Muscle of leg (tissue), 3 donors: ENCODE measurements at regions not wholly inside any gene's neighbourhood (a gene's known extent, or its start where the extent isn't known, plus 50 kb on each side); places are given as distances from the start of the nearest gene placed in this dataset.
"Not testable (repeated sequence)": the region's sequence is repeated elsewhere in the genome, so short reads cannot be mapped to it uniquely, and the experiment has no call there.

Experiments
- DNase-seq: peaks from one replicate; pipeline ENCODE4 v3.0.0; 2013
- H3K27ac ChIP-seq: one replicate; pipeline ENCODE4 v1.5.1; 2013; ENCODE audit warnings: mild to moderate bottlenecking, low read length, control low read depth
- H3K27me3 ChIP-seq: one replicate; pipeline ENCODE4 v1.6.1; 2013; ENCODE audit warnings: low read length; ENCODE audit not compliant: control insufficient read depth, insufficient read depth
- H3K36me3 ChIP-seq: one replicate; pipeline ENCODE4 v1.6.1; 2013; ENCODE audit warnings: low read length; ENCODE audit not compliant: control insufficient read depth, insufficient read depth
- H3K4me1 ChIP-seq: one replicate; pipeline ENCODE4 v1.6.1; 2013; ENCODE audit warnings: low read length; ENCODE audit not compliant: control insufficient read depth, insufficient read depth
- H3K4me3 ChIP-seq: one replicate; pipeline ENCODE4 v1.5.1; 2013; ENCODE audit warnings: low read length, control low read depth
- H3K9me3 ChIP-seq: replicated peaks from 2 replicates; pipeline ENCODE4 v1.6.1; 2013; ENCODE audit warnings: low read depth, low read length; ENCODE audit not compliant: control insufficient read depth
- WGBS: methylation state at CpG from one replicate; pipeline ENCODE4 v1.1.5; 2013; ENCODE audit warnings: missing lambda C conversion rate; ENCODE audit not compliant: insufficient coverage; 5-methylcytosine and 5-hydroxymethylcytosine counted together

GRCh38 chrX:12026481-12026880, 111.8 kb upstream of the FRMPD4 start:
- Histone ChIP-seq H3K4me3 (no peak overlapping the region), H3K36me3 (no peaks in the 10 kb centered on the region), H3K9me3 (no peaks in the 10 kb centered on the region), H3K27me3 (no peaks in the 10 kb centered on the region), H3K27ac (no peak overlapping the region), H3K4me1 (no peaks in the 10 kb centered on the region)
- DNase-seq: no peak
- no CpG with 5 or more reads among the region's 2 CpGs for WGBS

- Histone ChIP-seq H3K36me3 (no peaks in the 10 kb centered on the region), H3K4me3 (no peak overlapping the region), H3K4me1 (no peaks in the 10 kb centered on the region), H3K27me3 (peaks cover 2% of the 10 kb centered on the region), H3K27ac (no peak overlapping the region), H3K9me3 (no peaks in the 10 kb centered on the region)
- 70% methylated on average over 1 of the region's 1 CpG for WGBS
- DNase-seq: no peak
Observed at GRCh38 chrX:12032082-12032481, 106.2 kb upstream of the FRMPD4 start.

- no peak overlapping the region for H3K27ac ChIP-seq
- DNase-seq: no peak
- H3K4me3 ChIP-seq: no peak overlapping the region
- no peaks in the 10 kb centered on the region for H3K36me3 ChIP-seq
- H3K4me1 ChIP-seq: no peaks in the 10 kb centered on the region
- H3K9me3 ChIP-seq: no peaks in the 10 kb centered on the region
- H3K27me3 ChIP-seq: peaks cover 2% of the 10 kb centered on the region
- WGBS: 56% methylated on average over 3 of the region's 6 CpGs
Observed at GRCh38 chrX:12034741-12035140, 103.5 kb upstream of the FRMPD4 start.

GRCh38 chrX:12042615-12043014, 95.7 kb upstream of the FRMPD4 start:
- Histone ChIP-seq H3K36me3 (no peaks in the 10 kb centered on the region), H3K27me3 (peaks cover 3% of the 10 kb centered on the region), H3K27ac (no peak overlapping the region), H3K4me3 (no peak overlapping the region), H3K4me1 (no peaks in the 10 kb centered on the region), H3K9me3 (no peaks in the 10 kb centered on the region)
- no peak for DNase-seq
- 63% methylated on average over 2 of the region's 4 CpGs for WGBS

GRCh38 chrX:12052109-12052508, 86.2 kb upstream of the FRMPD4 start:
- Histone ChIP-seq H3K9me3 (peaks cover 2% of the 10 kb centered on the region), H3K27ac (no peak overlapping the region), H3K4me1 (no peaks in the 10 kb centered on the region), H3K4me3 (no peak overlapping the region), H3K27me3 (no peaks in the 10 kb centered on the region), H3K36me3 (no peaks in the 10 kb centered on the region)
- no peak for DNase-seq
- no CpG with 5 or more reads among the region's 1 CpG for WGBS

- no peak overlapping the region for H3K27ac ChIP-seq
- DNase-seq: no peak
- 71% methylated on average over 2 of the region's 4 CpGs for WGBS
- H3K4me1 ChIP-seq: no peaks in the 10 kb centered on the region
- no peaks in the 10 kb centered on the region for H3K36me3 ChIP-seq
- peaks cover 4% of the 10 kb centered on the region for H3K27me3 ChIP-seq
- H3K9me3 ChIP-seq: no peaks in the 10 kb centered on the region
- H3K4me3 ChIP-seq: no peak overlapping the region
Observed at GRCh38 chrX:12058087-12058486, 80.2 kb upstream of the FRMPD4 start.

GRCh38 chrX:12060489-12061260, 77.6 kb upstream of the FRMPD4 start:
- Histone ChIP-seq H3K4me3 (no peak overlapping the region), H3K9me3 (no peaks in the 10 kb centered on the region), H3K27ac (no peak overlapping the region), H3K36me3 (no peaks in the 10 kb centered on the region), H3K4me1 (no peaks in the 10 kb centered on the region), H3K27me3 (peaks cover 4% of the 10 kb centered on the region)
- DNase-seq: no peak
- no CpG with 5 or more reads among the region's 2 CpGs for WGBS

GRCh38 chrX:12065251-12065650, 73.0 kb upstream of the FRMPD4 start:
- 23% methylated on average over 2 of the region's 5 CpGs for WGBS
- Histone ChIP-seq H3K9me3 (no peaks in the 10 kb centered on the region), H3K36me3 (no peaks in the 10 kb centered on the region), H3K4me1 (no peaks in the 10 kb centered on the region), H3K4me3 (no peak overlapping the region), H3K27ac (no peak overlapping the region), H3K27me3 (peaks cover 4% of the 10 kb centered on the region)
- peak; percentile 59 for DNase-seq

GRCh38 chrX:12076046-12076445, 62.2 kb upstream of the FRMPD4 start:
- no peak overlapping the region for H3K4me3 ChIP-seq
- no CpG with 5 or more reads among the region's 5 CpGs for WGBS
- H3K9me3 ChIP-seq: no peaks in the 10 kb centered on the region
- H3K4me1 ChIP-seq: no peaks in the 10 kb centered on the region
- no peak overlapping the region for H3K27ac ChIP-seq
- no peaks in the 10 kb centered on the region for H3K36me3 ChIP-seq
- H3K27me3 ChIP-seq: peaks cover 10% of the 10 kb centered on the region
- DNase-seq: no peak

- H3K4me3 ChIP-seq: no peak overlapping the region
- WGBS: no CpG with 5 or more reads among the region's 1 CpG
- DNase-seq: peak; percentile 16
- no peaks in the 10 kb centered on the region for H3K36me3 ChIP-seq
- H3K9me3 ChIP-seq: no peaks in the 10 kb centered on the region
- no peaks in the 10 kb centered on the region for H3K4me1 ChIP-seq
- H3K27me3 ChIP-seq: peaks cover 8% of the 10 kb centered on the region
- H3K27ac ChIP-seq: no peak overlapping the region
Observed at GRCh38 chrX:12080265-12080664, 58.0 kb upstream of the FRMPD4 start.

GRCh38 chrX:12082959-12083358, 55.3 kb upstream of the FRMPD4 start:
- WGBS: 65% methylated on average over 2 of the region's 2 CpGs
- not testable (repeated sequence) for H3K27me3 ChIP-seq, H3K9me3 ChIP-seq, H3K4me1 ChIP-seq, H3K36me3 ChIP-seq, DNase-seq, H3K4me3 ChIP-seq, H3K27ac ChIP-seq
